H1 (cell line): ENCODE measurements at regions not wholly inside any gene's neighbourhood (a gene's known extent, or its start where the extent isn't known, plus 50 kb on each side); places are given as distances from the start of the nearest gene placed in this dataset.

Experiments
- CTCF ChIA-PET: fragments of 300-600 bp; sonication (Branson Sonifier 250); formaldehyde crosslinking; loops from one replicate; lab custom pipeline; 2021; ENCODE audit not compliant: partially characterized antibody; lab: Charles Lee
- POLR2A ChIA-PET: fragments of 300-600 bp; sonication (Branson Sonifier 250); formaldehyde crosslinking; loops from one replicate; lab custom pipeline; 2021; ENCODE audit warnings: inconsistent platforms; ENCODE audit not compliant: partially characterized antibody; lab: Charles Lee
- DNase-seq, 2 experiments: peaks; one replicate each; pipeline versions ENCODE4 v3.0.0 to v3.0.0-alpha.2; 2010 to 2022; ENCODE audit warnings: low spot score in 2 of 2, low read depth in 1 of 2, mixed read lengths in 1 of 2
- FAIRE-seq: peaks from 2 replicates; lab custom pipeline; 2011; peaks lifted over from hg19 to GRCh38; lab: Jason Lieb, UNC
- H2AFZ ChIP-seq: 2 replicates; pipeline ENCODE4 v1.8.1; 2012; ENCODE audit warnings: low read length, inconsistent platforms
- H2AK5ac ChIP-seq: 2 replicates; pipeline ENCODE4 v1.6.1; 2013; ENCODE audit warnings: low read depth, low read length
- H2BK120ac ChIP-seq: replicated peaks from 2 replicates; pipeline ENCODE3; 2013; ENCODE audit warnings: low read depth, low read length, inconsistent platforms
- H2BK12ac ChIP-seq: 2 replicates; pipeline ENCODE4 v1.6.1; 2013; ENCODE audit warnings: low read depth, low read length
- H2BK15ac ChIP-seq: 2 replicates; pipeline ENCODE4 v1.6.1; 2013; ENCODE audit warnings: low read length
- H2BK20ac ChIP-seq: 2 replicates; pipeline ENCODE4 v1.6.1; 2013; ENCODE audit warnings: low read length
- H2BK5ac ChIP-seq: 2 replicates; pipeline ENCODE4 v1.6.1; 2013; ENCODE audit warnings: low read depth, low read length
- H3K14ac ChIP-seq: 2 replicates; pipeline ENCODE4 v1.6.1; 2013; ENCODE audit warnings: inconsistent platforms; ENCODE audit not compliant: insufficient read length
- H3K18ac ChIP-seq: 2 replicates; pipeline ENCODE4 v1.6.1; 2013; ENCODE audit warnings: low read length; ENCODE audit errors: extremely low read depth
- H3K23ac ChIP-seq: 2 replicates; pipeline ENCODE4 v1.6.1; 2013; ENCODE audit warnings: inconsistent platforms; ENCODE audit not compliant: insufficient read length
- H3K23me2 ChIP-seq: 2 replicates; pipeline ENCODE4 v1.6.1; 2013; ENCODE audit warnings: low read depth, low read length
- H3K27ac ChIP-seq: 2 replicates; pipeline ENCODE4 v1.6.1; 2011; ENCODE audit warnings: low read depth, low read length, inconsistent platforms
- H3K27me3 ChIP-seq, 4 experiments: replicated peaks in 1 of 4; 1 replicate in 1 of 4; 2 replicates in 3 of 4; pipeline versions ENCODE4 v1.6.1 to v1.8.1; 2011 to 2013; ENCODE audit warnings: low read length in 3 of 4, mild to moderate bottlenecking in 3 of 4, inconsistent platforms in 2 of 4, mixed read lengths in 2 of 4, moderate library complexity in 1 of 4; ENCODE audit not compliant: control insufficient read depth in 3 of 4, insufficient read depth in 3 of 4; ENCODE audit errors: extremely low read depth in 1 of 4
- H3K36me3 ChIP-seq, 4 experiments: 2 replicates each; pipeline versions ENCODE4 v1.6.1 to v1.8.1; 2011 to 2013; ENCODE audit warnings: mild to moderate bottlenecking in 4 of 4, low read length in 3 of 4, moderate library complexity in 2 of 4, control low read depth in 1 of 4, inconsistent platforms in 1 of 4; ENCODE audit not compliant: insufficient read depth in 4 of 4, control insufficient read depth in 2 of 4
- H3K4ac ChIP-seq: replicated peaks from 2 replicates; pipeline ENCODE3; 2013; ENCODE audit warnings: low read length, low read depth, mixed read lengths, inconsistent platforms; ENCODE audit not compliant: insufficient read length
- H3K4me1 ChIP-seq, 4 experiments: replicated peaks in 1 of 4; 1 replicate in 1 of 4; 2 replicates in 3 of 4; pipeline versions ENCODE4 v1.6.1 to v1.8.1; 2011 to 2013; ENCODE audit warnings: low read length in 3 of 4, inconsistent platforms in 2 of 4, mixed read lengths in 1 of 4; ENCODE audit not compliant: insufficient read depth in 4 of 4, control insufficient read depth in 3 of 4
- H3K4me2 ChIP-seq, 2 experiments: 2 replicates each; pipeline versions ENCODE4 v1.6.1 to v1.8.1; 2011 to 2013; ENCODE audit warnings: low read depth in 2 of 2, low read length in 2 of 2, control low read depth in 1 of 2, inconsistent platforms in 1 of 2, mild to moderate bottlenecking in 1 of 2; ENCODE audit not compliant: insufficient read depth in 1 of 2
- H3K4me3 ChIP-seq, 4 experiments: fragments of 200-600, 300-600 bp in 1 of 4; sonication (generic), shearing (Covaris generic), sonication (Bioruptor Twin) in 1 of 4; 2 replicates each; pipeline versions ENCODE4 v1.5.1 to v1.8.1; 2011 to 2016; ENCODE audit warnings: low read length in 4 of 4, low read depth in 3 of 4, control low read depth in 2 of 4, inconsistent platforms in 2 of 4, mild to moderate bottlenecking in 2 of 4, mixed read lengths in 1 of 4, moderate library complexity in 1 of 4; ENCODE audit not compliant: insufficient read depth in 2 of 4; ENCODE audit errors: extremely low read depth in 1 of 4
- H3K56ac ChIP-seq: replicated peaks from 2 replicates; pipeline ENCODE3; 2013; ENCODE audit warnings: low read depth, mild to moderate bottlenecking, mixed read lengths, low read length, inconsistent platforms; ENCODE audit not compliant: insufficient read length
- H3K79me1 ChIP-seq: 2 replicates; pipeline ENCODE4 v1.6.1; 2013; ENCODE audit warnings: low read depth, low read length, control low read depth
- H3K79me2 ChIP-seq, 2 experiments: 2 replicates each; pipeline versions ENCODE4 v1.6.1 to v1.8.1; 2012 to 2013; ENCODE audit warnings: low read length in 2 of 2, mild to moderate bottlenecking in 2 of 2, inconsistent platforms in 1 of 2; ENCODE audit not compliant: insufficient read depth in 2 of 2, control insufficient read depth in 1 of 2
- H3K9ac ChIP-seq, 4 experiments: replicated peaks in 1 of 4; 1 replicate in 1 of 4; 2 replicates in 3 of 4; pipeline versions ENCODE4 v1.6.1 to v1.8.1; 2011 to 2013; ENCODE audit warnings: low read depth in 3 of 4, low read length in 3 of 4, control low read depth in 2 of 4, mild to moderate bottlenecking in 2 of 4, moderate library complexity in 2 of 4, inconsistent platforms in 1 of 4; ENCODE audit errors: extremely low read depth in 1 of 4
- H3K9me3 ChIP-seq, 2 experiments: 2 replicates each; pipeline versions ENCODE4 v1.6.1 to v1.8.1; 2012 to 2013; ENCODE audit warnings: mild to moderate bottlenecking in 2 of 2, moderate library complexity in 2 of 2, control low read depth in 1 of 2, inconsistent platforms in 1 of 2, low read depth in 1 of 2, low read length in 1 of 2, mixed read lengths in 1 of 2; ENCODE audit not compliant: insufficient read depth in 2 of 2
- H4K20me1 ChIP-seq, 2 experiments: replicated peaks in 1 of 2; 2 replicates each; pipeline versions ENCODE3 to v1.8.1; 2011 to 2013; ENCODE audit warnings: inconsistent platforms in 2 of 2, low read length in 2 of 2, mild to moderate bottlenecking in 1 of 2; ENCODE audit not compliant: insufficient read depth in 2 of 2, control insufficient read depth in 1 of 2
- H4K5ac ChIP-seq: 2 replicates; pipeline ENCODE4 v1.6.1; 2013; ENCODE audit warnings: low read length, low read depth, mixed read lengths, inconsistent platforms; ENCODE audit not compliant: insufficient read length
- H4K8ac ChIP-seq: 2 replicates; pipeline ENCODE4 v1.8.0; 2013; ENCODE audit warnings: mild to moderate bottlenecking, moderate library complexity, low read length, inconsistent platforms; ENCODE audit not compliant: insufficient read depth; ENCODE audit errors: extremely low read depth
- H4K91ac ChIP-seq: replicated peaks from 2 replicates; pipeline ENCODE3; 2013; ENCODE audit warnings: low read length, mixed read lengths, inconsistent platforms; ENCODE audit not compliant: insufficient read length
- SIRT6 ChIP-seq: IDR thresholded peaks from one replicate; pipeline ENCODE4 v1.7.1; 2012; ENCODE audit warnings: low read length, inconsistent platforms
- TCF12 ChIP-seq: IDR thresholded peaks from 2 replicates; pipeline ENCODE4 v1.6.1; 2011; ENCODE audit warnings: low read depth, mild to moderate bottlenecking, low read length
- WGBS, 2 experiments: shearing (Covaris generic) in 1 of 2; methylation state at CpG; one replicate each; pipeline versions ENCODE4 v1.1.6 to v1.1.7; 2013 to 2015; ENCODE audit warnings: low lambda C conversion rate in 2 of 2, mixed read lengths in 2 of 2, inconsistent platforms in 1 of 2, low coverage in 1 of 2, missing lambda C conversion rate in 1 of 2; ENCODE audit not compliant: insufficient replicate concordance in 2 of 2, insufficient coverage in 1 of 2, insufficient read length in 1 of 2; ENCODE audit errors: extremely low coverage in 1 of 2, missing lambda C conversion rate in 1 of 2; 5-methylcytosine and 5-hydroxymethylcytosine counted together

DNA sequence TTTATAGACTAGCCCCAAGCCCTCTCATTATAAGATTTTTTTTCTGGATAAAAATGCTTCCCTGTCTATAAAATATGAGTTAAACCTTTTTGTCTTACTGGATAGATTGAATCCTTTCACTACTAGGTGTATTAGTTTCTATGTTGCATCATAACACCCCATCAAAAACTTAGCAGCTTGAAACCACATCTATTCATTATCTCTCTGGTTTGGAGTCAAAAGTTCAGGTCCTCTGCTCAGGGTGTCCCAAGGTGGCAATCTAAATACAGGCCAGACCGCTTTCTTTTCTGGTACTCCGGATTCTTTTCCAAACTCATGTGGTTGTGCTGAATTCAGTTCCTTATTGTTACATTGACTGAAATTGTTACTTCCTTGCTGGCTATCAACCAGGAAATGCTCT, 515.5 kb downstream of the PDHA2 start:
- Histone ChIP-seq H3K27me3 (no peaks in the 10 kb centered on the region), H3K27ac (no peak overlapping the region), H3K14ac (no peak overlapping the region), H3K4me3 (no peak overlapping the region), H3K9ac (no peak overlapping the region), H4K5ac (no peak overlapping the region), H3K4ac (no peak overlapping the region), H3K18ac (no peak overlapping the region), H3K79me1 (no peaks in the 10 kb centered on the region), H4K91ac (no peak overlapping the region), H2BK15ac (no peak overlapping the region), H2BK12ac (no peak overlapping the region), H3K23me2 (no peaks in the 10 kb centered on the region), H2AK5ac (no peak overlapping the region), H3K23ac (no peak overlapping the region), H2AFZ (no peak overlapping the region), H3K36me3 (no peaks in the 10 kb centered on the region), H2BK5ac (no peak overlapping the region), H4K20me1 (no peaks in the 10 kb centered on the region), H3K56ac (no peak overlapping the region), H2BK120ac (no peak overlapping the region), H3K79me2 (no peaks in the 10 kb centered on the region), H3K9me3 (no peaks in the 10 kb centered on the region), H3K4me2 (no peak overlapping the region), H3K4me1 (peaks cover 0 to 3% (median 0%) of the 10 kb centered on the region in 4 experiments; a peak in 1 of 7 replicates), H2BK20ac (no peak overlapping the region), H4K8ac (no peak overlapping the region)
- TF ChIP-seq SIRT6 (no peak), TCF12 (no peak)
- FAIRE-seq: no peak
- 96% methylated on average over 2 of the region's 2 CpGs; no CpG with 5 or more reads in 1 of the 2 experiments for WGBS, 2 experiments
- DNase-seq: no peak
- ChIA-PET CTCF (interaction anchor here (1.4 kb wide), 1 partner anchor 38 kb away, joined by 3 read pairs; no protein-coding TSS in a partner anchor), POLR2A (no interaction called here)
